ENCODE measurements at regions not wholly inside any gene's neighbourhood (a gene's known extent, or its start where the extent isn't known, plus 50 kb on each side); places are given as distances from the start of the nearest gene placed in this dataset.

DNA sequence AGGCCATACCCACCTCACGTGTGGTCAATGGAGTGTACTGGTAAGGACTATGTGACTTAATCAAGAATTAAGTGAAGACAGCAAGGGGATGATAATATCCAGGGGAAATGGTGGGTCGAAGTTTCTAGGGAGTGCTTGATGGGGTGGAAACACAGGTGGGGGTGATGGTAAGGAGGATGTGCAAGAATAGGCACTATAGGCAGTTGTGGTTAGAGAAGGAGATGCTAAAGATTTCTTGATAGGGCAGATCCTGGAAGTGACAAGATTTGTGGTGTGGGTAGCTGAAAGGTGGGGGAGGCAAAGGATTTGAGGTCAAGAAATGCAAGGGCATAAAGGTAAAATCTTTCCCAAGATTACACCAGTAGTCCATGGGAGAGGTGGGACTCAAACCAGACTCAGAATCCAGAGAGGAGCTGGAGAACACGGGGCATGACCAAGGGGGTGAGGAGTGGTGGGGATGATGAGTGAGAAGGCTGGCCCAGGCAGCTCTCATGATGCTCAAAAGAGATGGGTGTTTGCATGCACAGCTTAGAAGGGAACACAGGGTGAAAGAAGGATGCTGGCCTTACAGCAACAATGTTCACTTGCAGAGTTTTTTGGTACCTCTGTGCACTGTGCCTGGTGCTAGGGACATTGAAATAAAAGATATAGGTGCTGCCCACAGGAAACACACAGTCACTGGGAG is 78.4 kb downstream of the CCR1 start:
- TF ChIP-seq, protein P1, sequence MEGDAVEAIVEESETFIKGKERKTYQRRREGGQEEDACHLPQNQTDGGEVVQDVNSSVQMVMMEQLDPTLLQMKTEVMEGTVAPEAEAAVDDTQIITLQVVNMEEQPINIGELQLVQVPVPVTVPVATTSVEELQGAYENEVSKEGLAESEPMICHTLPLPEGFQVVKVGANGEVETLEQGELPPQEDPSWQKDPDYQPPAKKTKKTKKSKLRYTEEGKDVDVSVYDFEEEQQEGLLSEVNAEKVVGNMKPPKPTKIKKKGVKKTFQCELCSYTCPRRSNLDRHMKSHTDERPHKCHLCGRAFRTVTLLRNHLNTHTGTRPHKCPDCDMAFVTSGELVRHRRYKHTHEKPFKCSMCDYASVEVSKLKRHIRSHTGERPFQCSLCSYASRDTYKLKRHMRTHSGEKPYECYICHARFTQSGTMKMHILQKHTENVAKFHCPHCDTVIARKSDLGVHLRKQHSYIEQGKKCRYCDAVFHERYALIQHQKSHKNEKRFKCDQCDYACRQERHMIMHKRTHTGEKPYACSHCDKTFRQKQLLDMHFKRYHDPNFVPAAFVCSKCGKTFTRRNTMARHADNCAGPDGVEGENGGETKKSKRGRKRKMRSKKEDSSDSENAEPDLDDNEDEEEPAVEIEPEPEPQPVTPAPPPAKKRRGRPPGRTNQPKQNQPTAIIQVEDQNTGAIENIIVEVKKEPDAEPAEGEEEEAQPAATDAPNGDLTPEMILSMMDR (IDR thresholded peaks at IDR 0.05; ENCODE audit: low read depth, low read length), result no peak
- Histone ChIP-seq H3K27ac (no peak overlapping the region), H3K9me3 (ENCODE audit: severe bottlenecking) (no peaks in the 10 kb centered on the region), H3K4me3 (ENCODE audit: low read depth, low read length) (no peak overlapping the region), H3K36me3 (no peaks in the 10 kb centered on the region), H3K27me3 (ENCODE audit: insufficient read depth, low read depth, severe bottlenecking) (peaks cover 69% of the 10 kb centered on the region)
- DNase-seq, result no peak

DNA sequence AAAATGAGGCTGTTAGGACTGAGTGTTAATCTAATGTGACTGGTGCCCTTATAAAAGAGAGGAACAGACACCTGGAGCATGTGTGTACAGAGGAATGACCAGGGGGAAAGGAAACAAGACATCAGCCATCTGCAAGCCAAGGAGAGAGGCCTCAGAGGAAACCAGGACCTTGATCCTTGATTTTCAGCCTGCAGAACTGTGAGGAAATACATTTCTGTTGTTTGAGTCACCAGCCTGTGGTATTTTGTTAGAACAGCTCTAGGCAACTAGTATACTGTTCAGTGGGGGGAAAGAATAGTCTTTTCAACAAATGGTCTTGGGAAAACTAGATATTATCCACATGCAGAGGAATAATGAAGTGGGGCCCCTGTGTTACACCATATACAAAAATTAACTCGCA is 80.6 kb downstream of the CCR1 start:
- H3K36me3 ChIP-seq, result no peaks in the 10 kb centered on the region
- no peaks in the 10 kb centered on the region for H3K9me3 ChIP-seq (ENCODE audit: severe bottlenecking)
- H3K4me3 ChIP-seq (ENCODE audit: low read depth, low read length), result no peak overlapping the region
- TF ChIP-seq, protein P1 (IDR thresholded peaks at IDR 0.05; ENCODE audit: low read depth, low read length), result no peak
- no peak for DNase-seq
- no peak overlapping the region for H3K27ac ChIP-seq
- peaks cover 77% of the 10 kb centered on the region for H3K27me3 ChIP-seq (ENCODE audit: insufficient read depth, low read depth, severe bottlenecking)

DNA sequence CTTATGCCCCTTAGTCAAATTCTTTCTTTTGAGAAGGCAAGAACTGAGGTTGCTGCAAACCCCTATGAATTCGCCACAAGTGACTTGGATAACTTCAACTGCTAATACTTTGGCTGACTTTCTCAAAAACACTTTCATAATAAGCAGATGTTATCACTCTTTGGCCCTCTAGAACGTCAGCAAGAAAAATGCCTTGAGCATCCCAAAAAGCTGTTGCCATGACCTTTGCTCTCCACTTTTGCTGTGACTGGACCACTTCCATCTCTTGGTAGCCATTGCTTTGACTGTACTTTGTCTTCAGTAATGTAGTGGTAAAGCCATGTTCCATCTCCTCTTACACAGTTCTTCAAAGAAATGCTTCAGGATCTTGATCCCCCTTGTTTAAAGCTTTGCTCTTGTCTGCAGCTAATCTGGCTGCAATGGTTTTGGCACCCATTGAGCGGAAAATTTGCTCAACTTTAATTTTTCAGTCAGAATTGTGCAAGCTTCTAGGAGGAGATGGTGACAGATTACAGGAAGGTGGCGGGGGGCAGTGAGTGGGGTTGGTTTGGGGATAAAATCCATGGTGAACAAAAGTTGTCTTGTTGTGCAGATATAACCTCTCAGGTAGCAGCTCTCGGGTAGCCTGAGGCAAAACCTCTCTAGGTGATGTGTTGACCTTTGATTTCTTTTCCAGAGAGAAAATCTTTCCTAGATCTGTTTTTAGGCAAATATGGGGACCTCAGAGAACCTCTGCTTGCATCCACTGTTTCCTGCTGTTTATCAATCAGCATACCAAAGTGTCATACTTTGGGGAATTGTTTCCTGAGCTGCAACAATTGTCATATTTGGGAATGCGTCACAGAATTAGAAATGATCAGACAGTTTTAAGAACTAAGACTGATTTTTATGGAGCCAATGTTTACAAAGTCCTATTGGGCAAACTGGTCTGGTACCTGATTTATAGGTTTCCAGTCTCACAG is 83.6 kb downstream of the CCR1 start:
- DNase-seq, result no peak

DNA sequence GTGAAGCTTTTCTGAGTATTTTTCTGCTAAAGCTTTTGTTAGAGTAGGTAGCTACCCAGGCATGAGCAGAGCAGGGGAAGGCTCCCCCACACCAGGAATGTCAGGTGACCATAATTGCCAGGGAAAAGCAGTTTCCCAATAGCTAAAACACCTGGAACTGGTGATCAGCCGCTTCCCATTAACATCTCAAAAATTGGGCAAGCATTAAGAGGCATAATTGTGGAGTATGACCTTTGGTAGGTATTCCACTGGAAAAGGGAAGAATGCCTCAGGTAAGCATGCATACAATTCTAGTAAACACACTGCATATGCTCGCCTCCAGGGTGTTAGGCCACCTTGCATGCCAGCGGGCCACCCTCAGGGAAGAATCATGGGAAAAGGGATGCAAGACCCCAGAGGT is 84.5 kb downstream of the CCR1 start:
- TF ChIP-seq, protein P1 (IDR thresholded peaks at IDR 0.05; ENCODE audit: low read depth, low read length), result no peak
- no peak overlapping the region for H3K27ac ChIP-seq
- peaks cover 83% of the 10 kb centered on the region for H3K27me3 ChIP-seq (ENCODE audit: insufficient read depth, low read depth, severe bottlenecking)
- no peaks in the 10 kb centered on the region for H3K36me3 ChIP-seq
- no peaks in the 10 kb centered on the region for H3K9me3 ChIP-seq (ENCODE audit: severe bottlenecking)
- DNase-seq, result no peak
- H3K4me3 ChIP-seq (ENCODE audit: low read depth, low read length), result no peak overlapping the region

More for the DNA sequence above, 83.6 kb downstream of the CCR1 start:
- H3K36me3 ChIP-seq, result no peaks in the 10 kb centered on the region
- TF ChIP-seq, protein P1 (IDR thresholded peaks at IDR 0.05; ENCODE audit: low read depth, low read length), result no peak
- H3K9me3 ChIP-seq (ENCODE audit: severe bottlenecking), result no peaks in the 10 kb centered on the region
- no peak overlapping the region for H3K27ac ChIP-seq
- H3K27me3 ChIP-seq (ENCODE audit: insufficient read depth, low read depth, severe bottlenecking), result peaks cover 84% of the 10 kb centered on the region
- no peak overlapping the region for H3K4me3 ChIP-seq (ENCODE audit: low read depth, low read length)

DNA sequence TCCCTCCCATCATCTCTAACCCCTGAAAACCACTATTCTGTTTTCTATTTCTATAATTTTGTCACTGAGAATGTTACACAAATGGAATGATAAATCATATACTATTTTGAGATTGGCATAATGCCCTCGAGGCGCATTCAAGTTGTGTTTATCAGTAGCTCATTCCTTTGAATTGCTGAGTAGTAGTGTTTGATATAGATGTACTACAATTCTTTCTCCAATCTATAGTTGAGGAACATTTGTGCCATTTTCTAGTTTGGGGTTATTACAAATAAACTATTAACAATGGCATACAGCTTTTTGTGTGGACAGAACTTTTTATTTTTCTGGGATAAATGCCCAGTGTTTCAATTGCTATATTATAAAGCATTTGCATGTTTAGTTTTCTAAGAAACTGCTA is 86.0 kb downstream of the CCR1 start:
- TF ChIP-seq, protein P1 (IDR thresholded peaks at IDR 0.05; ENCODE audit: low read depth, low read length), result no peak
- no peak for DNase-seq
- H3K27me3 ChIP-seq (ENCODE audit: insufficient read depth, low read depth, severe bottlenecking), result peaks cover 76% of the 10 kb centered on the region
- no peaks in the 10 kb centered on the region for H3K9me3 ChIP-seq (ENCODE audit: severe bottlenecking)
- no peak overlapping the region for H3K27ac ChIP-seq
- no peaks in the 10 kb centered on the region for H3K36me3 ChIP-seq
- no peak overlapping the region for H3K4me3 ChIP-seq (ENCODE audit: low read depth, low read length)

All from WERI-Rb-1 (cell line).